ENCODE measurements at regions not wholly inside any gene's neighbourhood (a gene's known extent, or its start where the extent isn't known, plus 50 kb on each side); places are given as distances from the start of the nearest gene placed in this dataset.

GRCh38 chr2:22784566-22784965 lies 600.4 kb upstream of the KLHL29 start:
- Histone ChIP-seq H3K27me3 (ENCODE audit: control insufficient read depth, insufficient read depth, low read length) (no peaks in the 10 kb centered on the region), H3K9me3 (ENCODE audit: control insufficient read depth, insufficient read depth, low read depth, low read length) (no peaks in the 10 kb centered on the region), H3K27ac (ENCODE audit: low read length) (no peak overlapping the region), H3K4me3 (ENCODE audit: low read depth in 2 of 2, low read length in 2 of 2) (no peak overlapping the region), H3K36me3 (ENCODE audit: control insufficient read depth, insufficient read depth, low read length) (no peaks in the 10 kb centered on the region), H3K4me1 (ENCODE audit: control insufficient read depth, insufficient read depth, low read length) (no peaks in the 10 kb centered on the region)
- in situ Hi-C loops (cut with HindIII; ENCODE audit: low pct_unique_long_range_greater_than_20kb, low sequenced_read_pairs) = no loop called here
- TF ChIP-seq POLR2AphosphoS5 (IDR thresholded peaks at IDR 0.05; ENCODE audit: low read depth, low read length) (no peak), CTCF (IDR thresholded peaks at IDR 0.05) (no peak), TCF7L2 (IDR thresholded peaks at IDR 0.05; ENCODE audit: low read depth, low read length) (no peak), REST (IDR thresholded peaks at IDR 0.05; ENCODE audit: insufficient read depth in 1 of 2, low read depth in 2 of 2, low read length in 1 of 2) (no peak), SIN3A (IDR thresholded peaks at IDR 0.05; ENCODE audit: borderline replicate concordance, insufficient read depth, low read depth, low read length) (no peak)
- intact Hi-C loops (cut with micrococcal nuclease; ENCODE audit: unreplicated experiment) = no loop called here
- CTCF ChIA-PET = no interaction called here
- no TSS peak for BruUV-seq (replicated peaks)
- ATAC-seq (no peak), DNase-seq (ENCODE audit: low read depth, low spot score) (no peak)
- POLR2A ChIA-PET = no interaction called here

GRCh38 chr2:22786817-22787216 lies 598.2 kb upstream of the KLHL29 start:
- CTCF ChIA-PET = interaction anchor here (0.7 kb wide), 1 partner anchor 1058 kb away, joined by 3 read pairs; no protein-coding TSS in a partner anchor
- no peaks in the 10 kb centered on the region for H3K27me3 ChIP-seq (ENCODE audit: control insufficient read depth, insufficient read depth, low read length)
- in situ Hi-C loops (cut with HindIII; ENCODE audit: low pct_unique_long_range_greater_than_20kb, low sequenced_read_pairs) = no loop called here
- DNase-seq (ENCODE audit: low read depth, low spot score) = no peak
- TF ChIP-seq SIN3A (IDR thresholded peaks at IDR 0.05; ENCODE audit: borderline replicate concordance, insufficient read depth, low read depth, low read length) (no peak), TCF7L2 (IDR thresholded peaks at IDR 0.05; ENCODE audit: low read depth, low read length) (no peak), CTCF (IDR thresholded peaks at IDR 0.05) (no peak), POLR2AphosphoS5 (IDR thresholded peaks at IDR 0.05; ENCODE audit: low read depth, low read length) (no peak), REST (IDR thresholded peaks at IDR 0.05; ENCODE audit: insufficient read depth in 1 of 2, low read depth in 2 of 2, low read length in 1 of 2) (no peak)
- H3K9me3 ChIP-seq (ENCODE audit: control insufficient read depth, insufficient read depth, low read depth, low read length) = no peaks in the 10 kb centered on the region
- H3K36me3 ChIP-seq (ENCODE audit: control insufficient read depth, insufficient read depth, low read length) = no peaks in the 10 kb centered on the region
- no peaks in the 10 kb centered on the region for H3K4me1 ChIP-seq (ENCODE audit: control insufficient read depth, insufficient read depth, low read length)
- POLR2A ChIA-PET = no interaction called here
- intact Hi-C loops (cut with micrococcal nuclease; ENCODE audit: unreplicated experiment) = no loop called here
- no TSS peak for BruUV-seq (replicated peaks)
- ATAC-seq = no peak
- no peak overlapping the region for H3K27ac ChIP-seq (ENCODE audit: low read length)
- no peak overlapping the region for H3K4me3 ChIP-seq (ENCODE audit: low read depth in 2 of 2, low read length in 2 of 2)

Data from Panc1 (cell line).